ENCODE measurements at regions not wholly inside any gene's neighbourhood (a gene's known extent, or its start where the extent isn't known, plus 50 kb on each side); places are given as distances from the start of the nearest gene placed in this dataset.
A peak's percentile ranks its signal among the peaks of the same experiment; 100 is the strongest.
"Not testable (repeated sequence)": the region's sequence is repeated elsewhere in the genome, so short reads cannot be mapped to it uniquely, and the experiment has no call there.

DNA sequence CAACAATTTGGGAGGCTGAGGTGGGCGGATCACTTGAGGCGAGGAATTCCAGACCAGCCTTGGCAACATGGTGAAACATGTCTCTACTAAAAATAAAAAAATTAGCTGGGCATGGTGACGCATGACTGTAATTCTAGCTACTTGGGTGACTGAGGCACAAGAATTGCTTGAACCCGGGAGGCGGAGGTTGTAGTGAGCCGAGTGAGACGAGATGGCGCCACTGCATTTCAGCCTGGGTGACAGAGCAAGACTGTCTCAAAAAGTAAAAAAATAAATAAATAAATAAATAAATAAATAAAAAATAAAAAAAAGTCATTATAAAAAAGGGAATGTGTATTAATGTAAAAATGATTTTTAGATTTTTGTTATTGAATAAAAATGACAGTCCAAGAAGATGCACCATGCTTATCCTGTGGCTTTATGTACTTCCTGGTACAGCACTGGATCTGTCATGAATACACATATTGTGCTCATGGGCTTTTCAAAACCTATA, 658.8 kb upstream of the LRRN3 start:
- H3K4me1 ChIP-seq (replicated peaks) = no peaks in the 10 kb centered on the region
- intact Hi-C loops (cut with DNase I) = no loop called here
- 87% methylated on average over 8 of the region's 8 CpGs for WGBS
- no peak overlapping the region for H3K27ac ChIP-seq
- DNase-seq (ENCODE audit: low spot score) = no peak
- no peaks in the 10 kb centered on the region for H3K27me3 ChIP-seq (replicated peaks; ENCODE audit: insufficient read depth)
- H3K4me3 ChIP-seq = no peak overlapping the region
- H3K9me3 ChIP-seq = no peaks in the 10 kb centered on the region
- TF ChIP-seq, protein P1, sequence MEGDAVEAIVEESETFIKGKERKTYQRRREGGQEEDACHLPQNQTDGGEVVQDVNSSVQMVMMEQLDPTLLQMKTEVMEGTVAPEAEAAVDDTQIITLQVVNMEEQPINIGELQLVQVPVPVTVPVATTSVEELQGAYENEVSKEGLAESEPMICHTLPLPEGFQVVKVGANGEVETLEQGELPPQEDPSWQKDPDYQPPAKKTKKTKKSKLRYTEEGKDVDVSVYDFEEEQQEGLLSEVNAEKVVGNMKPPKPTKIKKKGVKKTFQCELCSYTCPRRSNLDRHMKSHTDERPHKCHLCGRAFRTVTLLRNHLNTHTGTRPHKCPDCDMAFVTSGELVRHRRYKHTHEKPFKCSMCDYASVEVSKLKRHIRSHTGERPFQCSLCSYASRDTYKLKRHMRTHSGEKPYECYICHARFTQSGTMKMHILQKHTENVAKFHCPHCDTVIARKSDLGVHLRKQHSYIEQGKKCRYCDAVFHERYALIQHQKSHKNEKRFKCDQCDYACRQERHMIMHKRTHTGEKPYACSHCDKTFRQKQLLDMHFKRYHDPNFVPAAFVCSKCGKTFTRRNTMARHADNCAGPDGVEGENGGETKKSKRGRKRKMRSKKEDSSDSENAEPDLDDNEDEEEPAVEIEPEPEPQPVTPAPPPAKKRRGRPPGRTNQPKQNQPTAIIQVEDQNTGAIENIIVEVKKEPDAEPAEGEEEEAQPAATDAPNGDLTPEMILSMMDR (IDR thresholded peaks at IDR 0.05) = no peak
- TF ChIP-seq POLR2AphosphoS5 (IDR thresholded peaks at IDR 0.05) (no peak), POLR2A (IDR thresholded peaks at IDR 0.05) (no peak)
- no peaks in the 10 kb centered on the region for H3K36me3 ChIP-seq

- H3K4me1 ChIP-seq (replicated peaks); intact Hi-C loops (cut with DNase I); H3K36me3 ChIP-seq; H3K9me3 ChIP-seq; H3K27ac ChIP-seq; DNase-seq (ENCODE audit: low spot score); H3K27me3 ChIP-seq (replicated peaks; ENCODE audit: insufficient read depth); H3K4me3 ChIP-seq: not testable (repeated sequence)
- 95% methylated on average over 2 of the region's 2 CpGs for WGBS
Observed at GRCh38 chr7:110438926-110439325, 652.0 kb upstream of the LRRN3 start.

GRCh38 chr7:110442381-110442837, 648.5 kb upstream of the LRRN3 start:
- Histone ChIP-seq H3K36me3 (no peaks in the 10 kb centered on the region), H3K9me3 (no peaks in the 10 kb centered on the region), H3K27ac (no peak overlapping the region), H3K27me3 (replicated peaks; ENCODE audit: insufficient read depth) (no peaks in the 10 kb centered on the region), H3K4me1 (replicated peaks) (no peaks in the 10 kb centered on the region), H3K4me3 (no peak overlapping the region)
- intact Hi-C loops (cut with DNase I) = no loop called here
- TF ChIP-seq, protein P1 (IDR thresholded peaks at IDR 0.05) = peak in 3 of 4 experiments; percentile 31 to 42 (median 37)
- TF ChIP-seq POLR2A (IDR thresholded peaks at IDR 0.05) (no peak), POLR2AphosphoS5 (IDR thresholded peaks at IDR 0.05) (no peak)
- WGBS = 40% methylated on average over 4 of the region's 4 CpGs
- DNase-seq (ENCODE audit: low spot score) = peak; percentile 17

DNA sequence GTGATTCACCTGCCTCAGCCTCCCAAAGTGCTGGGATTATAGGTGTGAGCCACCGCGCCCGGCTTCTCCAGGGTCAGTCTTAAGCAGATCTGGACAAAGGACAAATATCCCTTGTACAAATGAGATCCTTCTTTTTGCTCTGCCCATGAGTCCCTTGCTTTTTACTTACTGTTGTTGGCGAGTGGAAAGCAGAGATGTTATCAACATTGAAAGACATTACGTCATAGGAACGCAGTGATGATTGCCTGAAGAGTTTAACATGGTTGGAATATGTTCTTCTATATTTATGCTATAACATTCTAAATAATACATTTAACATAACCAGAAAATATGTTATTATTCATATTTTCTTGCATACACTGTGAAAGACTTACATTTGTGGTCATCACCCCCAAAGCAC, 644.3 kb upstream of the LRRN3 start:
- TF ChIP-seq POLR2AphosphoS5 (IDR thresholded peaks at IDR 0.05) (no peak), POLR2A (IDR thresholded peaks at IDR 0.05) (no peak)
- TF ChIP-seq, protein P1 (IDR thresholded peaks at IDR 0.05) = no peak
- WGBS = 89% methylated on average over 6 of the region's 6 CpGs
- no peaks in the 10 kb centered on the region for H3K36me3 ChIP-seq

GRCh38 chr7:110448918-110449317, 642.0 kb upstream of the LRRN3 start:
- Histone ChIP-seq H3K4me3 (no peak overlapping the region), H3K36me3 (no peaks in the 10 kb centered on the region), H3K9me3 (no peaks in the 10 kb centered on the region), H3K27me3 (replicated peaks; ENCODE audit: insufficient read depth) (no peaks in the 10 kb centered on the region), H3K4me1 (replicated peaks) (no peaks in the 10 kb centered on the region), H3K27ac (no peak overlapping the region)
- DNase-seq (ENCODE audit: low spot score) = no peak
- intact Hi-C loops (cut with DNase I) = no loop called here
- TF ChIP-seq POLR2A (IDR thresholded peaks at IDR 0.05) (no peak), POLR2AphosphoS5 (IDR thresholded peaks at IDR 0.05) (no peak)
- TF ChIP-seq, protein P1 (IDR thresholded peaks at IDR 0.05) = no peak

More for the DNA sequence above, 644.3 kb upstream of the LRRN3 start:
- H3K27ac ChIP-seq = no peak overlapping the region
- no peak for DNase-seq (ENCODE audit: low spot score)
- no peaks in the 10 kb centered on the region for H3K27me3 ChIP-seq (replicated peaks; ENCODE audit: insufficient read depth)
- intact Hi-C loops (cut with DNase I) = no loop called here
- H3K9me3 ChIP-seq = no peaks in the 10 kb centered on the region
- no peaks in the 10 kb centered on the region for H3K4me1 ChIP-seq (replicated peaks)
- H3K4me3 ChIP-seq = no peak overlapping the region
